ENCODE measurements at regions not wholly inside any gene's neighbourhood (a gene's known extent, or its start where the extent isn't known, plus 50 kb on each side); places are given as distances from the start of the nearest gene placed in this dataset.

- no peak for TF ChIP-seq AFF4 (CRISPR knock-in tag; IDR thresholded peaks at IDR 0.05; ENCODE audit: borderline replicate concordance)
- TF ChIP-seq ELF4 (CRISPR knock-in tag; IDR thresholded peaks at IDR 0.05; ENCODE audit: low read depth) = no peak
- TF ChIP-seq PREB (CRISPR knock-in tag; IDR thresholded peaks at IDR 0.05; ENCODE audit: borderline replicate concordance) = no peak
- no peak for TF ChIP-seq ZNF416 (CRISPR knock-in tag; IDR thresholded peaks at IDR 0.05)
- no peak for TF ChIP-seq ZNF423 (CRISPR knock-in tag; IDR thresholded peaks at IDR 0.05)
- no peak for TF ChIP-seq ZNF671 (CRISPR knock-in tag; IDR thresholded peaks at IDR 0.05)
These were observed 54.5 kb upstream of the PPM1J start (continued) for GRCh38 chr1:112769611-112770010.

- DNase-seq (ENCODE audit: low spot score) (no peak), ATAC-seq (no peak)
- Mint-ChIP-seq H3K9me3 (peaks cover 28% of the 10 kb centered on the region), H3K4me1 (peaks cover 36% of the 10 kb centered on the region), H3K27ac (no peak overlapping the region), H3K36me3 (peaks cover 21% of the 10 kb centered on the region), H3K27me3 (ENCODE audit: low read depth) (peaks cover 17% of the 10 kb centered on the region), H3K4me3 (no peak overlapping the region)
- POLR2A ChIA-PET = no interaction called here
- TF ChIP-seq FOXK1 (CRISPR knock-in tag; IDR thresholded peaks at IDR 0.05) = no peak
- TF ChIP-seq IRF1 (CRISPR knock-in tag; IDR thresholded peaks at IDR 0.05) = no peak
- TF ChIP-seq ETV6 (CRISPR knock-in tag; IDR thresholded peaks at IDR 0.05) = no peak
- no peak for TF ChIP-seq STAT6 (CRISPR knock-in tag; conservative IDR thresholded peaks at IDR 0.05; ENCODE audit: low read depth)
- peak; percentile 90 for TF ChIP-seq GTF2I (CRISPR knock-in tag; conservative IDR thresholded peaks at IDR 0.05)
- no peak for TF ChIP-seq SMAD3 (CRISPR knock-in tag; IDR thresholded peaks at IDR 0.05; ENCODE audit: borderline replicate concordance)
- TF ChIP-seq TEAD1 (CRISPR knock-in tag; IDR thresholded peaks at IDR 0.05) = no peak
- CTCF ChIA-PET = no interaction called here
These were observed 52.5 kb upstream of the PPM1J start for GRCh38 chr1:112767646-112768045.

All from WTC11 (cell line).